Heart right ventricle (tissue), 16 donors: ENCODE measurements at regions not wholly inside any gene's neighbourhood (a gene's known extent, or its start where the extent isn't known, plus 50 kb on each side); places are given as distances from the start of the nearest gene placed in this dataset.

Source experiments
- ATAC-seq, 8 donors: fragments of 200-7000 bp; cut with Tn5 transposase; one replicate each; pipeline ENCODE4 v1.9.1; 2020; ENCODE audit warnings: mild to moderate bottlenecking in 8 of 8, moderate library complexity in 8 of 8, moderate number of reproducible peaks in 1 of 8
- DNase-seq, 2 donors: peaks; one replicate each; pipeline ENCODE4 v3.0.0-alpha.2; 2020
- H3K27ac ChIP-seq, 10 donors: fragments of 200-600 bp; sonication (generic) in 2 of 10; one replicate each; pipeline versions ENCODE4 v1.5.0 to v1.8.0; 2020 to 2022; ENCODE audit warnings: mild to moderate bottlenecking in 3 of 10
- H3K27me3 ChIP-seq, 7 donors: fragments of 200-600 bp; one replicate each; pipeline ENCODE4 v1.8.0; 2021 to 2022; ENCODE audit warnings: mild to moderate bottlenecking in 2 of 7
- H3K36me3 ChIP-seq, 9 donors: fragments of 200-600 bp; sonication (generic) in 1 of 9; one replicate each; pipeline versions ENCODE4 v1.5.0 to v1.8.0; 2020 to 2022; ENCODE audit warnings: mild to moderate bottlenecking in 2 of 9
- H3K4me1 ChIP-seq, 9 donors: fragments of 200-600 bp; sonication (generic) in 1 of 9; one replicate each; pipeline versions ENCODE4 v1.5.0 to v1.8.0; 2020 to 2022; ENCODE audit warnings: mild to moderate bottlenecking in 4 of 9
- H3K4me3 ChIP-seq, 10 donors: fragments of 200-600 bp; sonication (generic) in 2 of 10; one replicate each; pipeline versions ENCODE4 v1.5.0 to v1.8.0; 2020 to 2022; ENCODE audit warnings: mild to moderate bottlenecking in 7 of 10, moderate library complexity in 2 of 10
- H3K9me3 ChIP-seq, 11 donors: fragments of 200-600 bp in 10 of 11; sonication (generic) in 2 of 11; one replicate each; pipeline versions ENCODE4 v1.5.0 to v1.8.0; 2013 to 2022; ENCODE audit warnings: mild to moderate bottlenecking in 2 of 11, control low read depth in 1 of 11, moderate library complexity in 1 of 11
- CTCF ChIP-seq, 9 donors: fragments of 200-600 bp; sonication (generic) in 2 of 9; IDR thresholded peaks; one replicate each; pipeline versions ENCODE4 v1.5.0 to v1.8.0; 2021 to 2022; ENCODE audit warnings: antibody characterized with exemption in 9 of 9, mild to moderate bottlenecking in 5 of 9, moderate library complexity in 1 of 9
- WGBS, 2 donors: extraction: QIAGEN DNeasy Blood & Tissue Kit; methylation state at CpG; one replicate each; pipeline ENCODE4 v1.1.7; 2013; ENCODE audit warnings: inconsistent platforms in 1 of 2; 5-methylcytosine and 5-hydroxymethylcytosine counted together
- intact Hi-C, 10 donors: fragments of 100-400 bp; cut with DNase I; formaldehyde crosslinking; loops; one replicate each; pipeline versions ENCODE4 v1.11.1 to v1.14.2; 2022
- donor health status: Arrhythmogenic right ventricular cardiomyopathy.
- donor health status: ischemic (EF 13 %, LVEDD 7.1; RV severe dilation, severe dysfunction).
- donor health status: healthy with polysubstance abuse.
- donor health status: DM: no; HTN: yes; CAD: no.
- donor health status: DM: no; HTN: no; CAD: no.
- donor health status: ischemic (EF 25% LVEDD 6.9; RV normal size, moderate dysfunction).
- donor health status: ischemic (EF 25% LVEDD 5.7; RV mildly dilated, moderate dysfunction).
- donor health status: healthy.
- donor health status: DM: yes; HTN: yes; CAD: no.
- donor health status: Ischemic cardiomyopathy.
- donor health status: ischemic (EF 35%, LVEDD 5.7; RV mildly dilated, moderate dysfunction).
- donor health status: nonischemic (EF 11% LVEDD 7.7; RV severe dilation, severe dysfunction).
- donor health status: DM: yes; HTN: yes; CAD: no.
- donor health status: PGD.
- donor health status: ischemic (EF 29% LVEDD 5.4; RV normal size, mild dysfunction).
- donor health status: nonischemic (EF 23%, LVEDD 6.1; RV moderate dilation, normal function).

- no peak for ATAC-seq
- Histone ChIP-seq H3K27me3 (peaks cover 0 to 65% (median 28%) of the 10 kb centered on the region in 7 donors), H3K4me1 (no peaks in the 10 kb centered on the region), H3K36me3 (no peaks in the 10 kb centered on the region), H3K9me3 (no peaks in the 10 kb centered on the region), H3K4me3 (no peak overlapping the region), H3K27ac (no peak overlapping the region)
- TF ChIP-seq CTCF (IDR thresholded peaks at IDR 0.05): no peak
- WGBS, 2 donors: 81 to 87% methylated on average over 10 of the region's 10 CpGs
- intact Hi-C loops: no loop called here
- DNase-seq: no peak
These were observed 261.8 kb downstream of the DCDC2C start for GRCh38 chr2:3965211-3965610.

- H3K36me3 ChIP-seq: no peaks in the 10 kb centered on the region
- H3K27me3 ChIP-seq: peaks cover 0 to 73% (median 28%) of the 10 kb centered on the region in 7 donors
- H3K4me1 ChIP-seq: no peaks in the 10 kb centered on the region
- WGBS, 2 donors: 57 to 68% methylated on average over 5 of the region's 5 CpGs
- no peak for TF ChIP-seq CTCF (IDR thresholded peaks at IDR 0.05)
- ATAC-seq (no peak), DNase-seq (no peak)
- no peaks in the 10 kb centered on the region for H3K9me3 ChIP-seq
- H3K27ac ChIP-seq: no peak overlapping the region
- H3K4me3 ChIP-seq: no peak overlapping the region
- intact Hi-C loops: no loop called here
These were observed 262.6 kb downstream of the DCDC2C start for GRCh38 chr2:3965953-3966352.

GRCh38 chr2:3966470-3966869, 263.1 kb downstream of the DCDC2C start:
- TF ChIP-seq CTCF (IDR thresholded peaks at IDR 0.05): no peak
- H3K27ac ChIP-seq: no peak overlapping the region
- no peak overlapping the region for H3K4me3 ChIP-seq
- H3K9me3 ChIP-seq: no peaks in the 10 kb centered on the region
- ATAC-seq (no peak), DNase-seq (no peak)
- H3K36me3 ChIP-seq: no peaks in the 10 kb centered on the region
- H3K4me1 ChIP-seq: no peaks in the 10 kb centered on the region
- intact Hi-C loops: no loop called here
- H3K27me3 ChIP-seq: peaks cover 0 to 78% (median 28%) of the 10 kb centered on the region in 7 donors
- 79 to 81% methylated on average over 5 of the region's 5 CpGs for WGBS, 2 donors

GRCh38 chr2:3968736-3969135, 265.4 kb downstream of the DCDC2C start:
- ATAC-seq (no peak), DNase-seq (no peak)
- 29 to 38% methylated on average over 6 of the region's 6 CpGs for WGBS, 2 donors
- Histone ChIP-seq H3K9me3 (no peaks in the 10 kb centered on the region), H3K4me1 (no peaks in the 10 kb centered on the region), H3K27ac (no peak overlapping the region), H3K4me3 (no peak overlapping the region), H3K27me3 (peaks cover 0 to 72% (median 28%) of the 10 kb centered on the region in 7 donors), H3K36me3 (no peaks in the 10 kb centered on the region)
- TF ChIP-seq CTCF (IDR thresholded peaks at IDR 0.05): no peak
- intact Hi-C loops: no loop called here
